NCI-H146 (cell line): ENCODE measurements at regions not wholly inside any gene's neighbourhood (a gene's known extent, or its start where the extent isn't known, plus 50 kb on each side); places are given as distances from the start of the nearest gene placed in this dataset.
"Not testable (repeated sequence)": the region's sequence is repeated elsewhere in the genome, so short reads cannot be mapped to it uniquely, and the experiment has no call there.

ENCODE experiments used
- DNase-seq: peaks from one replicate; lab custom pipeline; 2025; lab: John Stamatoyannopoulos, UW

DNA sequence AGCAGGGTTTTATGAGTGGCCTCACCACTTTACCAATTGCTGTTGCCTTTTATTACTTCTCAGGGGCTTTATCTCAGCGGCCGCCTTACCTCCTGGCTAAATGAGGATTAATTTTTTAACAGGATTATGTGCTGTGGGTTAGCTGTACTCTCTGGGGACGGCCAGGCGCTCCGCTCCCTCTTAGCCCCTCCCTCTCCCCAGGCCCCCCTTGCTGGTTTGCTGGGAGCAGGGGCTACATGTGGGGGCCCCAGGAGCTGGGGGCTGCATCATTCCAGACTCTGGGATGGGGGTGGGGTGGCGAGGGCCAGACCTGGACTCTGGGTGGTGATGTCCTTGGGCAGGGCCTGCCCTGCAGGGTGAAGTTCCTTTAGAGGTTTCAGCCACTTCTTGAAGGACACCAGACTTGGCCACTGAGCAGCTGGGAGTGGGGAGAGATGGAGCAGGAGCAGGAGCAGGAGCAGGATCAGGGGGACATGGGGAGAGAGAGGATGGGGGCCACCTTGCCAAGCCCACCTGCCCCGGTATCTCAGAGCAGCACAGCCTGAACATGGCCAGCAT lies 196.1 kb downstream of the GOLGA6L6 start:
- no peak for DNase-seq

DNA sequence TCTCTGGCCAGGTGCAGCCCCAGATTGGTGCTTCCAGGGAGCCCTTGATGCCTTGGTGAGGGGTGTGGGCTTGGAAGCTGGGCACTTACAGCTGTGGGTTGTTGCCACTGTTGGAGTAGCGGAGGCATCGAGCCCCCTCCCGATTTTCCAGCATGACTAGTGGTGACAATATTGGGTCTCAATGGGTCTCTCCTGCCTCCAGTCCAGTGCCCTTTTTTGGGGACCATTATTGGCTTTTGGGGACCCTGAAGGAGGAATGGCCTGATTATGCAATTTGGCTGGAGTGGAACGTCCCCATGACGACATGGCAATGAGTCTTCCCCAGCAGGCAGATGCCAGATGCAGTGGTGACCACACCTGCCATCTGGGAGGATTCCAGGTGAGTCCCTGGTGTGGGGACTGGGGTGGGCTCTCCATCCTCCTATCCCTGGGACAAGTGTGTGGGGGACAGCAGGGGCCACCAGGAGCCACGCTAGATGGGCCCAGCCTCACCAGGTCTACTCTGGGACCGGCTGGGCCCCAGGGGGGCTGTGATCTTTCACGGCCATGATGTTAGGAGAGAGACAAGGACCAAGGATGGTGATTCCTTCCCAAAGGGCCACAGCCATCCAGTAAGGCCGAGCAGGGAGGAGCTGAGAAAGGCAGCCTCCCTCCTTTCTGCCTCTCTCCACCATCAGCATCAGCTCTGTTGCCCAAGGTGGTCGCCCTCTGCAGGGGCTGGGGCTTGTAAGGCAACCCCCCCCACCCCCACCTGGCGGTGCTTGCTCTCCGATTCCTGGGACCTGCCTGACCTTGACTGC lies 196.8 kb downstream of the GOLGA6L6 start:
- DNase-seq, result no peak

DNA sequence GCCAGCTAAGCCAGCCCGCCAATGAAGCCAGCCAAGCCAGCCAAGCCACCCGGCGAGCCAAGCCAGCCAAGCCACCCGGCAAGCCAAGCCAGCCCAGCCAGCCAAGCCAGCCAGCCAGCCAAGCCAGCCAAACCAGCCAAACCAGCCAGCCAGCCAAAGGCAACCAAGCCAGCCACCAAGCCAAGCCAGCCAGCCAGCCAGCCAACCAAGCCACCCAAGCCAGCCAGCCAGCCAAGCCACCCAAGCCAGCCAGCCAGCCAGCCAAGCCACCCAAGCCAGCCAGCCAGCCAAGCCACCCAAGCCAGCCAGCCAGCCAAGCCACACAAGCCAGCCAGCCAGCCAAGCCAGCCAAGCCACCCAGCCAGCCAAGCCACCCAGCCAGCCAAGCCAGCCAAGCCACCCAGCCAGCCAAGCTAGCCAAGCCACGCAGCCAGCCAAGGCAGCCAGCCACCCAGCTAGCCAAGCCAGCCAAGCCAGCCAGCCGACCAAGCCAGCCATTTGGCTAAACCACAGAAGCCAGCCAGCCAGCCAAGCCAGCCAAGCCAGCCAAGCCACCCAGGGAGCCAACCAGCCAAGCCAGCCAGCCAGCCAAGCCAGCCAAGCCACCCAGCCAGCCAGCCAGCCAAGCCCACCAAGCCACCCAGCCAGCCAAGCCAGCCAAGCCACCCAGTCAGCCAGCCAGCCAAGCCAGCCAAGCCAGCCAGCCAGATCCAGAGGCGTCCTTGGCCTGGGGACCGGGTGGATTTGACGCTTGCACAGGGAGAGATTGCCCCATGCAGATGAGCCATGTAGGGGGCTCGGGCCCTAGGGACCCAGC lies 198.0 kb downstream of the GOLGA6L6 start:
- not testable (repeated sequence) for DNase-seq

DNA sequence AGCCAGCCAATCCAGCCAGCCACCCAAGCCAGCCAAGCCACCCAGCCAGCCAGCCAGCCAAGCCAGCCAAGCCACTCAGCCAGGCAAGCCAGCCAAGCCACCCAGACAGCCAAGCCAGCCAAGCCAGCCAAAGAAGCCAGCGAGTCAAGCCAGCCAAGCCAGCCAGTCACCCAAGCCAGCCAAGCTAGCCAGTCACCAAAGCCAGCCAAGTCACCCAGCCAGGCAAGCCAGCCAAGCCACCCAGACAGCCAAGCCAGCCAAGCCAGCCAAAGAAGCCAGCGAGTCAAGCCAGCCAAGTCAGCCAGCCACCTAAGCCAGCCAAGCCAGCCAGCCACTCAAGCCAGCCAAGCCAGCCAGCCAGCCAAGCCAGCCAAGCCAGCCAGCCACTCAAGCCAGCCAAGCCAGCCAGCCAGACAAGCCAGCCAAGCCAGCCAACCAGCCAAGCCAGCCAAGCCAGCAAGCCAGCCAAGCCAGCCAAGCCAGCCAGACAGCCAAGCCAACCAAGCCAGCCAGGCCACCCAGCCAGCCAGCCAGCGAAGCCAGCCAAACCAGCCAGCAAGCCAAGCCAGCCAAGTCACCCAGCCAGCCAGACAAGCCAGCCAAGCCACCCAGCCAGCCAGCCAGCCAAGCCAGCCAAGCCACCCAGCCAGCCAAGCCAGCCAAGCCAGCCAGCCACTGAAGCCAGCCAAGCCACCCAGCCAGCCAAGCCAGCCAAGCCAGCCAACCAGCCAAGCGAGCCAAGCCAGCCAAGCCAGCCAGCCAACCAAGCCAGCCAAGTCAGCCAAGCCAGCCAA lies 198.8 kb downstream of the GOLGA6L6 start:
- DNase-seq, result not testable (repeated sequence)

DNA sequence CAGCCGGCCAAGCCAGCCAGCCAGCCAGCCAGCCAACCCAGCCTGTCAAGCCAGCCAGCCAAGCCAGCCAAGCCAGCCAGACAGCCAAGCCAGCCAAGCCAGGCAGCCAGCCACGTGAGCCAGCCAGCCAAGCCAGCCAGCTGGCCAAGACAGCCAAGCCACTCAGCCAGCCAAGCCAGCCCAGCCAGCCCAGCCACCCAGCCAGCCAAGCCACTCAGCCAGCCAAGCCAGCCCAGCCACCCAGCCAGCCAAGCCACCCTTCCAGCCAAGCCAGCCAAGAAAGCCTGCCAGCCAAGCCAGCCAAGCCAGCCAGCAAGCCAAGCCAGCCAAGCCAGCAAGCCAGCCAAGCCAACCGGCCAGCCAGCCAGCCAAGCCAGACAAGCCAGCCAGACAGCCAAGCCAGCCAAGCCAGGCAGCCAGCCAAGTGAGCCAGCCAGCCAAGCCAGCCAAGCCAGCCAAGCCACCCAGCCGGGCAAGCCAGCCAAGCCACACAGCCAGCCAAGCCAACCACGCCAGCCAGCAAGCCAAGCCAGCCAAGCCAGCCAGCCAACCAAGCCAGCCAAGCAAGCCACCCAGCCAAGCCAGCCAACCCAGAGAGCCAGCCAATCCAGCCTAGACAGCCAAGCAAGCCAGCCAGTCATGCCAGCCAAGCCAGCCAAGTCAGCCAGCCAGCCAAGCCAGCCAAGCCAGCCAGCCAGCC lies 199.5 kb downstream of the GOLGA6L6 start:
- no peak for DNase-seq

DNA sequence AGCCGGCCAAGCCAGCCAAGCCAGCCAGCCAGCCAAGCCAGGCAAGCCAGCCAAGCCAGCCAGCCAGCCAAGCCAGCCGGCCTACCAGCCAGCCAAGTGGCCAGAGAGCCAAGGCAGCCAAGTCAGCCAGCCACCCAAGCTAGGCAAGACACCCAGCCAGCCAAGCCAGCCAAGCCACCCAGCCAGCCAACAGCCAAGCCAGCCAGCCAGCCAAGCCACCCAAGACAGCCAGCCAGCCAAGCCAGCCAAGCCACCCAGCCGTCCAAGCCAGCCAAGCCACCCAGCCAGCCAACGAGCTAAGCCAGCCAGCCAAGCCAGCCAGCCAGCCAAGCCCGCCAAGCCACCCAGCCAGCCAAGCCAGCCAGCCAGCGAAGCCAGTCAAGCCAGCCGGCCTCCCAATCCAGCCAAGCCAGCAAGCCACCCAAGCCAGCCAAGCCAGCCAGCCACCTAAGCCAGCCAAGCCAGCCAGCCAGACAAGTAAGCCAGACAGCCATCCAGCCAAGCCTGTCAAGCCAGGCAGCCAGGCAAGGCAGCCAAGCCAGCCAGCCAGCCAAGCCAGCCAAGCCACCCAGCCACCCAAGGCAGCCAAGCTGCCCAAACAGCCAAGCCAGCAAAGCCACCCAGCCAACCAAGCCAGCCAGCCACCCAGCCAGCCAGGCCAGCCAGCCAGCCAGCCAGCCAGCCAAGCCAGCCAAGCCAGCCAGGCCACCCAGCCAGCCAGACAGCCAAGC lies 200.5 kb downstream of the GOLGA6L6 start:
- DNase-seq, result no peak

DNA sequence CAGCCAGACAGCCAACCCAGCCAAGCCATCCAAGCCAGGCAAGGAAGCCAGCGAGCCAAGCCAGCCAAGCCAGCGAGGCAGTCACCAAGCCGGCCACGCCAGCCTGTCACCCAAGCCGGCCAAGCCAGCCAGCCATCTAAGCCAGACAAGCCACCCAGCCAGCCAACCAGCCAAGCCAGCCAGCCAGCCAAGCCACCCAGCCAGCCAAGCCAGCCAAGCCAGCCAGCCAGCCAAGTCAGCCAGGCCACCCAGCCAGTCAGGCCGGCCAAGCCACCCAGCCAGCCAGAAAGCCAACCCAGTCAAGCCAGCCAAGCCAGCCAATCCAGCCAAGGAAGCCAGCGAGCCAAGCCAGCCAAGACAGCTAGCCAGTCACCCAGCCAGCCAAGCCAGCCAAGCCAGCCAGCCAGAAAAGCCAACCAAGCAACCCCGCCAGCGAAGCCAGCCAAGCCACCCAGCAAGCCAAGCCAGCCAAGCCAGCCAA lies 201.2 kb downstream of the GOLGA6L6 start:
- DNase-seq, result no peak

DNA sequence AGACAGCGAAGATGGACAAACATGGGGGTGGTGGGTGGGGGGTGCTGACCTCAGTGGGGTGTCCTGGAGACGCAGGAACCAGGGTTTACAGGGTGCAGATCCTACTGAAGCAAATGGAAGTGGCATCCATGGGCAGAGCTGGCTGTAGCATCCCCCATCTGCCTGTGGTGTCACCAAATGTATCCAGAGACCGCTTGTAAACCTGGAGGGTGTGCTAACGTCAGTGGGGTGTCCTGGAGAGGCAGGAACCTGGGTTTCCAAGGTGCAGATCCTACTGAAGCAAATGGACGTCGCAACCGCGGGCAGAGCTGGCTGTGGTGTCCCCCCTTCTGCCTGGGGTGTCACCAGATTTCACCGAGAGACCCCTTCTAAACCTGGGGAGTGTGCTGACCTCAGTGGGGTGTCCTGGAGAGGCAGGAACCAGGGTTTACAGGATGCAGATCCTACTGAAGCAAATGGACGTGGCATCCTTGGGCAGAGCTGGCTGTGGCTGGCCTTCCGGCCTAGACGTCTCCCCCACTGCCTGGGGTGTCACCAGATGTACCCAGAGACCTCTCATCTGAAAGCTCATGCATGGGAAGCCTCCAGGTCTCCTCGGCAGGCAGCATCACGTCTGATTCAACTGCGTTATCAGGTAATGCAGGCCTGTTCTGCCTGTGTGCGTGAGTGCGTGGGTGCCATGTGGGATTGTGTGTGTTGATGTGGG lies 202.4 kb downstream of the GOLGA6L6 start:
- not testable (repeated sequence) for DNase-seq

DNA sequence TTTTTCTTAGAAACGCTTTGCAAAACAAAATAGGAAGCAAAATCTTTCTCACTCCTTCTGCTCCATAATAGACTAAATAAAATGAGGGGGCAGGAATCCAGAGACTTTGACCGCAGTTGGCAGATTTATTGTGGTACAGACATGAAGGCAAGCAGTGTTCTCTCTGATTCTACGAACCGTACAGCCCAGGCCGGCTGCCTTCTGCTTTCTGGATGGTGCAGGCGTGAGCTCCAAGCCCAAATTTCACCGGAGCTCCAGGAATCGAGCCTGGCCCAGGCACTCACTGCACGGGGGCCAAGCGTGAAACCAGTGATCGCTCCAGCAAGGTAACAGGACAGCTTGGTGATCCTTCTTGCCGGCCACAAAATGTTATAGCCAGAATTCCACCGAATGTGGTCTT lies 202.9 kb downstream of the GOLGA6L6 start:
- not testable (repeated sequence) for DNase-seq

DNA sequence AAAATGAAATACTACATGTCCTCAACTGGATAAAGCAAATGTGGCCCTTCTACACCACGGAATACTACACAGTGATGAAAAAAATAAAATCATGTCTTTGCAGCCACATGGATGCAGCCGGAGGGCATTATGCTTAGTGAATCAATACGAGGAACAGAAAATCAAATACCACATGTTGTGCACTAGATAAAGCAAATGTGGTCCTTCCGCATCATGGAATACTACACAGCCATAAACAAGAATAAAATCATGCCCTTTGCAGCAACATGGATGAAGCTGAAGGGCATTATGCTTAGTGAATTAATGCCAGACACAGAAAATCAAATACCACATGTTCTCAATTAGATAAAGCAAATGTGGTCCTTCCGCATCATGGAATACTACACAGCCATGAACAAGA lies 204.4 kb downstream of the GOLGA6L6 start:
- not testable (repeated sequence) for DNase-seq

DNA sequence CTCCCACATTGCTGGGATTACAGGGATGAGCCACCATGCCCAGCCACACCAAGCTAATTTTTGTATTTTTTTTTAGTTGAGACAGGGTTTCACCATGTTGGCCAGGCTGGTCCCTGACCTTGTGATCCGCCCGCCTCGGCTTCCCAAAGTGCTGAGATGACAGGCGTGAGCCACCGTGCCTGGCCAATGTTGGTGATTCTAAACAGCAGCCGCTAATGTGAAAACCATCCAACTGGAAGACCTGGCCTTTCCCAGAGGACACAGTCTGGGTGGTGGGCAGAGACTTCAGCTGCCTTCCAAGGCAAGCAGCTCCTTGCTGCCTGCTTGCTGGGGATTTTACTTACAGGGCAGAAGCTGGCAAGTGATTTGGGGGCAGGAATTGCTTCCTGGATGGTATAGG lies 207.1 kb downstream of the GOLGA6L6 start:
- not testable (repeated sequence) for DNase-seq

DNA sequence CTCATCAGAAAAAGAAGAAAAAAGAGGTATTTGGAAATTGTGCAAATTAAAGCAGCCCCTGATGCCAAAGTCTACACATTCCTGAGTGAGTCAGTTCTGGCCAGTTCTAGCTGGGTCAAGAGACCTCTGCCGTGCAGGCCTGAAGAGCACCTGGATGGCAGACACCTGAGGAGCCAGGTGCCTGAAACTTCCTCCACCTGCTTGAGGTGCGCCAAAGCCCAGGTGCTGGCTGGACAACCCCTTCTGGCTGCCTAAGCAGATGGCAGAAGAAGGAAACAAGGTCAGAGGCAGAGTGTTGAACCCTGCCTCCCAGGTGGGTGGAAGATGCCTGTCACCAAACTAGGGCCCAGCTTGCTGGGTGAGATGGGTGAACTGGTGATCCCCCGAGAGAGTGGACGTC lies 215.8 kb downstream of the GOLGA6L6 start:
- DNase-seq, result not testable (repeated sequence)

DNA sequence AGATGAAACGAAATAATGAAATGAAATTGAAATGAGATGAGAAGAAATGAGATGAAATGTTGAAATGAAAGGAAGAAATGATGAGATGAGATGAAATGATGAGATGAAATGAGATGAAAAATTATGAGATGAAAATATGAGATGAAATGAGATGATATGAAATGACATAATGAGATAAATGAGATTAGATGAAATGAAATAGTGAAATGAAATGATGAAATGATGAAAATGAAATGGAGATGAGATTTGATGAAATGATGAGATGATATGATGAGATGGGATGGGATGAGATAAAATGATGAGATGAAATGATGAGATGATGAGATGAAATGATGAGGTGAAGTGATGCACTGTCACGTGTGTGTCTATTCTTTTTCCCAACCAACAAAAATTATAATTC lies 224.5 kb downstream of the GOLGA6L6 start:
- not testable (repeated sequence) for DNase-seq

DNA sequence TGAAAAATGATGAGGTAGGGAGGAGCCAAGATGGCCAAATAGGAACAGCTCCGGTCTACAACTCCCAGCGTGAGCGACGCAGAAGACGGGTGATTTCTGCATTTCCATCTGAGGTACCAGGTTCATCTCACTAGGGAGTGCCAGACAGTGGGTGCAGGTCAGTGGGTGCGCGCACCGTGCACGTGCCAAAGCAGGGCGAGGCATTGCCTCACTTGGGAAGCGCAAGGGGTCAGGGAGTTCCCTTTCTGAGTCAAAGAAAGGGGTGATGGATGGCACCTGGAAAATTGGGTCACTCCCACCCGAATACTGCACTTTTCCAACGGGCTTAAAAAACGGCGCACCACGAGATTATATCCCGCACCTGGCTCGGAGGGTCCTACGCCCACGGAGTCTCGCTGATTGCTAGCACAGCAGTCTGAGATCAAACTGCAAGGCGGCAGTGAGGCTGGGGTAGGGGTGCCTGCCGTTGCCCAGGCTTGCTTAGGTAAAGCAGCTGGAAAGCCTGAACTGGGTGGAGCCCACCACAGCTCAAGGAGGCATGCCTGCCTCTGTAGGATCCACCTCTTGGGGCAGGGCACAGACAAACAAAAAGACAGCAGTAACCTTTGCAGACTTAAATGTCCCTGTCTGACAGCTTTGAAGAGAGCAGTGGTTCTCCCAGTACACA lies 230.5 kb downstream of the GOLGA6L6 start:
- not testable (repeated sequence) for DNase-seq

DNA sequence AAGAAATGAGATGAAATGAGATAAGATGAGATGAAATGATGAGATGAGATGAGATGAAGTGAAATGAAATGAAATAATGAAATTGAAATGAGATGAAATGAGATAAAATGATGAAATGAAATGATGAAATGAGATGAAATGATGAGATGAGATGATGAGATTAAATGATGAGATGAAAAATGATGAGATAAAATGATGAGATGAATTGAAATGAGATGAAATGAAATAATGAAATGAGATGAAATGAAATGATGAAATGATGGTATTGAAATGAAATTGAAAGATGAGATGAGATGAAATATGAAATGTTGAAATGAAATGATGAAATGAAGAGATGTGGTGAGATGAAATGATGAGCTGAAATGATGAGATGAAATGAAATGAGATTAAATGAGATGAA lies 231.0 kb downstream of the GOLGA6L6 start:
- DNase-seq, result no peak

DNA sequence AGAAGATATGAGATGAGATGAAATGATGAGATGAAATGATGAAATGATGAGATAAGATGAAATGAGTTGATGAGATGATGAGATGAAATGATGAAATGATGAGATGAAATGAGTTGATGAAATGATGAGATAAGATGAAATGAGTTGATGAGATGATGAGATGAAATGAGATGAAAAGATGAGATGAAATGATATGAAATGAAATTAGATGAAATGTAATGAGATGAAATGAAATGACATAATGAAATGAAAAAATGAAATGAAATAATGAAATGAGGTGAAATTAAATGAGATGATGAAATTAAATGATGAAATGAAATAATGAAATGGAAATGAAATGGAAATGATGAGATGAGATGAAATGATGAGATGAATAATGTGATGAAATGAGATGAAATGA lies 231.6 kb downstream of the GOLGA6L6 start:
- DNase-seq, result not testable (repeated sequence)

DNA sequence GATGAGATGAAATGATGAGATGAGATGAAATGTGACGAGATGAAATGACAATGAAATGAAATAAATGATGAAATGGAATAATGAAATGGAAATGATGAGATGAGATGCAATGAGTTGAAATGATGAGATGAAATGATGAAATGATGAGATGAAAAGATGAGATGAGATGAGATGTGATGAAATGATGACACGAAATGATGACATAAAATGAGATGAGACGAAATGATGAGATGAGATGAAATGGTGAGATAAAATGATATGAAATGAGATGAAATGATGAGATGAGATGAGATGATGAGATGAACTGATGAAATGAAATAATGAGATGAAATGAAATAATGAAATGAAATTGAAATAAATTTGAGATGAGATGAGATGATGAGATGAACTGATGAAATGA lies 232.2 kb downstream of the GOLGA6L6 start:
- not testable (repeated sequence) for DNase-seq

DNA sequence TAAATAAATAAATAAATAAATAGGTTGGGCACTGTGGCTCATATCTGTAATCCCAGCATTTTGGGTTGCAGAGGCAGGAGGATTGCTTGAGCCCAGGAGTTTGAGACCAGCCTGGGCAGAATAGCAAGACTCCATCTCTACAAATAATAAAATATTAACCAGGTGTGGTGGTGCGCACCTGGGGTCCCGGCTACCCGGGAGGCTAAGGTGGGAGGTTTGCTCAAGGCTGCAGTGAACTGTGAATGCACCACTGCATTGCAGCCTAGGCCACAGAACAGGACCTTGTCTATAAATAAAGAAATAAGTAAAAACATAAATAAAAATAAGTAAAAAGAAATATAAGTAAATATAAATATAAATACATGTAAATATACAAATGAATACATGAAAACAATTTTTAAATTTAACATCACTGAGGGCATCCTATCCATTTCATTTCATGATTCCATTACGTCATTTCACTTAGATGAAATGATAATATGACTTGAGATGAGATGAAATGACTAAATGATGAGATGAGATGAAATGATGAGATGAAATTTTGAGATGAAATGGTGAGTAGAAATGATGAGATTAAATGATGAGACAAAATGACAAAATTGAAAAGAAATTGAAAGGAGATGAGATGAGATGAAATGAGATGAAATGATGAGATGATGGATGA lies 233.4 kb downstream of the GOLGA6L6 start:
- not testable (repeated sequence) for DNase-seq

DNA sequence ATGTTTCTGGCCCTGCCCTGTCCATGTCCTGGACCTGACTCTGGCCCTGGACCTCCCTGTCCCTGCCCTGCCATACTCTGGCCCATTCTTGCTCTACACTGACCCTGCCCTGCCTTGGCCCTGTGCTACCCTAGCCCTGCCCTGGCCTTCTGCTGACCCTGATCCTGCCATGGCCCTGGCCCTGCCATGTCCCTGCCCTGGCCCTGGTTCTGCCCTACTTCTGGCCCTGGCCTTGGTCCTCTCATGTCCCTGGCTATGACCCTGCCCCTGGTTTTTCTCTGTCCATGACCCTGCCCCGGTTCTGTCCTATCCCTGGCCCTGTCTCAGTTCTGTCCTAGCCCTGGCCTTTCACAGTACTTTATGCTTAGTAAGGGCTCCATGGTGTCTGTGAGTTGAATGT lies 234.5 kb downstream of the GOLGA6L6 start:
- DNase-seq, result not testable (repeated sequence)
